Esophagus squamous epithelium (tissue), 5 donors: ENCODE measurements at regions not wholly inside any gene's neighbourhood (a gene's known extent, or its start where the extent isn't known, plus 50 kb on each side); places are given as distances from the start of the nearest gene placed in this dataset.

Source experiments
- DNase-seq: peaks from one replicate; lab custom pipeline; 2025; lab: John Stamatoyannopoulos, UW
- H3K27ac ChIP-seq, 4 donors: fragments of 200-600 bp; sonication (generic); one replicate each; pipeline ENCODE4 v1.5.1; 2016 to 2019; ENCODE audit warnings: mild to moderate bottlenecking in 1 of 4
- H3K27me3 ChIP-seq, 4 donors: fragments of 200-600 bp; sonication (generic); 1 replicate in 3 of 4; 2 replicates in 1 of 4; pipeline versions ENCODE4 v1.5.1 to v1.6.0; 2017 to 2021; ENCODE audit warnings: antibody characterized with exemption in 1 of 4
- H3K36me3 ChIP-seq, 3 donors: fragments of 200-600 bp; sonication (generic); one replicate each; pipeline ENCODE4 v1.5.1; 2016 to 2019
- H3K4me1 ChIP-seq, 3 donors: fragments of 200-600 bp; sonication (generic); one replicate each; pipeline ENCODE4 v1.5.1; 2017 to 2019
- H3K4me3 ChIP-seq, 4 donors: fragments of 200-600 bp; sonication (generic); 1 replicate in 3 of 4; 2 replicates in 1 of 4; pipeline ENCODE4 v1.5.1; 2016 to 2019; ENCODE audit warnings: mild to moderate bottlenecking in 2 of 4, moderate library complexity in 1 of 4
- H3K9me3 ChIP-seq, 3 donors: fragments of 200-600 bp; sonication (generic); one replicate each; pipeline ENCODE4 v1.5.1; 2016 to 2019
- POLR2A ChIP-seq, 4 donors: fragments of 450-650 bp; IDR thresholded peaks; one replicate each; pipeline ENCODE4 v1.6.1; 2017; ENCODE audit warnings: antibody characterized with exemption in 4 of 4, mild to moderate bottlenecking in 4 of 4, moderate library complexity in 3 of 4
- WGBS, 2 donors: methylation state at CpG; one replicate each; pipeline ENCODE4 v1.1.5; 2018; 5-methylcytosine and 5-hydroxymethylcytosine counted together
- intact Hi-C: fragments of 100-400 bp; cut with DNase I; formaldehyde crosslinking; loops from one replicate; pipeline ENCODE4 v1.15.0; 2022
- TF ChIP-seq, protein P1 (sequence below), 6 experiments: fragments of 450-650 bp in 4 of 6; fragments of 200-600 bp in 2 of 6; sonication (generic) in 2 of 6; IDR thresholded peaks; one replicate each; pipeline ENCODE4 v1.5.1; 2016 to 2019; ENCODE audit warnings: antibody characterized with exemption in 6 of 6, mild to moderate bottlenecking in 4 of 6, moderate library complexity in 4 of 6
- donor health status: DM: yes; HTN: yes; CAD: no.

DNA sequence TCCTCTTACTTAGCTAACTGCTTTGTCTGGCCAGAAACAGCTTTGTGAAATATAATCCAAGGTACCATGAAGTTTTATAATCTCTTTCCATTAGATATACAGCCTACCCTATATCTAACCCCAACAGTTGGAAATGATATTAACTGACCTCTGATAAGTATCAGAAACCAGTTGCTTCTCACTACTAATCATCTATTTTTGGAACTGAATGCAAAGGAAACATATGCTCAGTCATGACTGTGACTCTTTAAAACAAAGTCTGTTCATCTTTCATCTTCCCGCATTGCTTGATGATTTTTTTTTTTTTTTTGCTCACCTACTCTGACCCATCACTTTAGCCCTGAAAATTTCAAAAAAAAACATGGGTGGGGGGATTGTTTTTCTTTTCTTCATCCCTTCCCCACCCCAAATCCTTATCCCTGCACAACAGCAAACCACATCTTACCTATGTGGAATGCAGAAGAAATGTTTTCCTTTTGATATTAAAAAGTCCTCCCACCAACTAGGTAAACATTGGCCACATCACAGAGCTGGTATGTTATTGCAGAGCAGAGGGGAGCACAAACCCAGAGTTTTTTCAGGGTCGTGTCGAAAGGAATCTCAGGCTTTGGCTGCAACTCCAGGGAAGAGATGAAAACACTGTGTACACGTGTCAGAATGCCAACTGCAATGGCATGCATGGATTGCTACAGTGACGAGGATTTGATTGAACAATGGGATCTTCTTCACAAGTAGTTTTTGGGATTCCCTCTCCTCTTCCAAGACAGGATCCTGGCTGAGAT lies 137.3 kb downstream of the SLC30A10 start:
- H3K27ac ChIP-seq, result no peak overlapping the region
- intact Hi-C loops, result no loop called here
- no peak for TF ChIP-seq POLR2A (IDR thresholded peaks at IDR 0.05)
- TF ChIP-seq, protein P1, sequence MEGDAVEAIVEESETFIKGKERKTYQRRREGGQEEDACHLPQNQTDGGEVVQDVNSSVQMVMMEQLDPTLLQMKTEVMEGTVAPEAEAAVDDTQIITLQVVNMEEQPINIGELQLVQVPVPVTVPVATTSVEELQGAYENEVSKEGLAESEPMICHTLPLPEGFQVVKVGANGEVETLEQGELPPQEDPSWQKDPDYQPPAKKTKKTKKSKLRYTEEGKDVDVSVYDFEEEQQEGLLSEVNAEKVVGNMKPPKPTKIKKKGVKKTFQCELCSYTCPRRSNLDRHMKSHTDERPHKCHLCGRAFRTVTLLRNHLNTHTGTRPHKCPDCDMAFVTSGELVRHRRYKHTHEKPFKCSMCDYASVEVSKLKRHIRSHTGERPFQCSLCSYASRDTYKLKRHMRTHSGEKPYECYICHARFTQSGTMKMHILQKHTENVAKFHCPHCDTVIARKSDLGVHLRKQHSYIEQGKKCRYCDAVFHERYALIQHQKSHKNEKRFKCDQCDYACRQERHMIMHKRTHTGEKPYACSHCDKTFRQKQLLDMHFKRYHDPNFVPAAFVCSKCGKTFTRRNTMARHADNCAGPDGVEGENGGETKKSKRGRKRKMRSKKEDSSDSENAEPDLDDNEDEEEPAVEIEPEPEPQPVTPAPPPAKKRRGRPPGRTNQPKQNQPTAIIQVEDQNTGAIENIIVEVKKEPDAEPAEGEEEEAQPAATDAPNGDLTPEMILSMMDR (IDR thresholded peaks at IDR 0.05), result no peak
- H3K27me3 ChIP-seq, result no peaks in the 10 kb centered on the region
- H3K36me3 ChIP-seq, result no peaks in the 10 kb centered on the region
- H3K4me1 ChIP-seq, result peaks cover 0 to 4% (median 0%) of the 10 kb centered on the region in 3 donors
- no peaks in the 10 kb centered on the region for H3K9me3 ChIP-seq
- WGBS, 2 donors, result 26 to 31% methylated on average over 5 of the region's 5 CpGs
- H3K4me3 ChIP-seq, result no peak overlapping the region
- DNase-seq, result no peak

- WGBS, 2 donors, result 68 to 98% methylated on average over 4 of the region's 4 CpGs
- no peak for DNase-seq
- intact Hi-C loops, result no loop called here
Observed at GRCh38 chr1:219788700-219789099, 139.7 kb downstream of the SLC30A10 start.

GRCh38 chr1:219788091-219788490 lies 140.3 kb downstream of the SLC30A10 start:
- 29 to 83% methylated on average over 1 of the region's 1 CpG for WGBS, 2 donors
- intact Hi-C loops, result no loop called here
- TF ChIP-seq POLR2A (IDR thresholded peaks at IDR 0.05), result no peak
- TF ChIP-seq, protein P1 (IDR thresholded peaks at IDR 0.05), result no peak
- Histone ChIP-seq H3K36me3 (no peaks in the 10 kb centered on the region), H3K27me3 (no peaks in the 10 kb centered on the region), H3K9me3 (no peaks in the 10 kb centered on the region), H3K4me1 (peaks cover 0 to 17% (median 4%) of the 10 kb centered on the region in 3 donors), H3K4me3 (no peak overlapping the region), H3K27ac (no peak overlapping the region)
- no peak for DNase-seq

More at GRCh38 chr1:219788700-219789099, 139.7 kb downstream of the SLC30A10 start:
- H3K27me3 ChIP-seq, result no peaks in the 10 kb centered on the region
- H3K4me3 ChIP-seq, result no peak overlapping the region
- H3K4me1 ChIP-seq, result peaks cover 0 to 17% (median 4%) of the 10 kb centered on the region in 3 donors
- H3K9me3 ChIP-seq, result no peaks in the 10 kb centered on the region
- no peaks in the 10 kb centered on the region for H3K36me3 ChIP-seq
- no peak overlapping the region for H3K27ac ChIP-seq
- no peak for TF ChIP-seq POLR2A (IDR thresholded peaks at IDR 0.05)
- TF ChIP-seq, protein P1 (IDR thresholded peaks at IDR 0.05), result no peak

DNA sequence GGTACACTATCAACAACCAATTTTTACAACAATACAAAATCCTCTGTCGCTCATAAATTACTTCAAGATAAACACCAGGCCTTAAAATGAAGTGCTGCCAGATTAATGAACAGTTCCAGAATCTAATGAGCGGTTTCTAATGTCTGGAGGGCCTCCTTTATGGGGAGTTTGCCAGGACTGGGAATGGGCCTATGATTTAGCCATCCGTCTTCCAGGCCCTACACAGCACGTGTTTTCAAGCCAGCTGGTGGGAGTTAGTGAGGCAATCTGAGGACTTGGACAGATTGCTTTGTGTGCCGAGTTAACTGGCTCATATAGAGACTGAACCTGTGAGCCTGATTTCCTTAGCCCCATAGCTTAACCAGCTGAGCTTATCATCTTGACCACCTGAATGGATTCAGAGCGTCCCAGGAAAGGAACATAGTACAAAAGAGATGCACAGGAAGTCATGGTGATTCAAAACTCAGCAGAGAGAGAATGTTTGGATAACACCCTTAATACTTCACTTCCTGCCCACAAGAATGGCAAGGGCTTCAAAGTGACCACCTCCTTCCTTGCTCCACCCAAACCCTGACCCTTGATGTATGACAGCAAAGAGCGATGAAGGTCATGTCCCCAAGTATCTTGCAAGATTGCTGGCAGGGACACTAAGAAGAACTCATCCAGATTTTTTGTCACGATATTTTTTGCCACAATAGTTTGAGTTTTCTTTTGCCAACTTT lies 143.5 kb downstream of the SLC30A10 start:
- intact Hi-C loops, result no loop called here
- Histone ChIP-seq H3K27ac (peak overlapping the region in 2 of 4 donors; percentile 23 to 28), H3K27me3 (no peaks in the 10 kb centered on the region), H3K4me3 (no peak overlapping the region), H3K36me3 (no peaks in the 10 kb centered on the region), H3K4me1 (peaks cover 0 to 17% (median 0%) of the 10 kb centered on the region in 3 donors), H3K9me3 (no peaks in the 10 kb centered on the region)
- WGBS, 2 donors, result 43 to 54% methylated on average over 6 to 8 of the region's 8 CpGs
- DNase-seq, result no peak
- TF ChIP-seq, protein P1 (IDR thresholded peaks at IDR 0.05), result no peak
- no peak for TF ChIP-seq POLR2A (IDR thresholded peaks at IDR 0.05)
